ENCODE measurements at regions not wholly inside any gene's neighbourhood (a gene's known extent, or its start where the extent isn't known, plus 50 kb on each side); places are given as distances from the start of the nearest gene placed in this dataset.
"Not testable (repeated sequence)": the region's sequence is repeated elsewhere in the genome, so short reads cannot be mapped to it uniquely, and the experiment has no call there.

DNA sequence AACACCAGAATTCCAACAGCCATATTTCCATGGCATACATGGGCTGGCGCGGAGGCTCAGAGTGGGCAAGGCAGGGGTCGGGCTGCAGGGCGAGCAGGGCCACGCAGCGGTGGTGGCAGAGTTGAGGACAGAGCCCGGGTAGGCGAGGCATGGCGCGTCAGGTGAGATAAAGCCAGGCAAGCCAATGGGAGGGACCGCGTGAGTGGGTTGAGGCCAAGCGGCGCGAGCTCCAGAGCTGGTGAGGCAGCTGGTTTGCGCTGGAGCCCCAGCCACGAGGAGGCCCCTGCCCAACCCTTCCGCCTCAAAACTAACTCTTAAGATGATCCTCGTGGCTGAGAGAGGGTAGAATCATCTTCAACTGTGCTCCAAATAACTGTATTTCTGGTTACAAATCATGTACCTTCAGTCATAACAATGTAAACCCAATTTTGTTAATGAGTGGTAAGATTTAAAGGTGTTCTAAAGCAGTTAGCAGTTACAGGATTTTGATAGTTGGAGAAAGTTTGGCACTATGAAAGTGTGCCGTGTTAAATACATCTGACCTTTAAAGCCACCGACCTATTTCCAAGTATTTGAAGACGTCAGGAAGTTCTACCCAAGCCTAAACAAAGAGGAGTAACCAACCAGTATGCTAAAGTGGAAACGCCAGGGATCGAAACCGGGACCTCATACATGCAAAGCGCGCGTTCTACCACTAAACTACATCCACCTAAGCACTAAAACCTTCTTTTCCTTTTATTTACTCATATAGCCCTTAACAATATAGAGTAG lies 107.9 kb downstream of the GPX5 start:
- no peak for FAIRE-seq

DNA sequence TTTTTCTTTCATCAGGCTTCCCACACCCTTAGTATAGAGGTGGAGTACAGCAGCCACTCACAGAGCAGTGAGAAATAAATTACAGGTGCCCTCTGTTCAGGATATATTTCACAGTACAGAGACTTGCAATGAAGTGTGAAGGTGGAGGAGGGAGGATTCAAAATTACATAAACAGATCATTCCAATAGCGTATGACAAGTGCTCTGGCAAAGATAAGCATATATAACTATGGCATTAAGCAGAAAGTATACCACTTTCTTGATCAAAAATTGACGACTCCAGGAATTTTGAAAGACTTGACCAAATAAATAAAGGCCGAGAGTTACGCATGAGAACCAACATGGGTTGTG lies 108.7 kb downstream of the GPX5 start:
- FAIRE-seq (no peak), DNase-seq (ENCODE audit: insufficient read length) (no peak)

More for the DNA sequence above, 107.9 kb downstream of the GPX5 start:
- DNase-seq (ENCODE audit: insufficient read length), result no peak
- TF ChIP-seq POLR2AphosphoS5 (IDR thresholded peaks at IDR 0.05; ENCODE audit: low read depth, low read length), result no peak
- TF ChIP-seq TAF1 (IDR thresholded peaks at IDR 0.05; ENCODE audit: borderline replicate concordance, low read depth, low read length), result no peak
- TF ChIP-seq POLR2A (IDR thresholded peaks at IDR 0.05; ENCODE audit: low read depth, low read length), result no peak

DNA sequence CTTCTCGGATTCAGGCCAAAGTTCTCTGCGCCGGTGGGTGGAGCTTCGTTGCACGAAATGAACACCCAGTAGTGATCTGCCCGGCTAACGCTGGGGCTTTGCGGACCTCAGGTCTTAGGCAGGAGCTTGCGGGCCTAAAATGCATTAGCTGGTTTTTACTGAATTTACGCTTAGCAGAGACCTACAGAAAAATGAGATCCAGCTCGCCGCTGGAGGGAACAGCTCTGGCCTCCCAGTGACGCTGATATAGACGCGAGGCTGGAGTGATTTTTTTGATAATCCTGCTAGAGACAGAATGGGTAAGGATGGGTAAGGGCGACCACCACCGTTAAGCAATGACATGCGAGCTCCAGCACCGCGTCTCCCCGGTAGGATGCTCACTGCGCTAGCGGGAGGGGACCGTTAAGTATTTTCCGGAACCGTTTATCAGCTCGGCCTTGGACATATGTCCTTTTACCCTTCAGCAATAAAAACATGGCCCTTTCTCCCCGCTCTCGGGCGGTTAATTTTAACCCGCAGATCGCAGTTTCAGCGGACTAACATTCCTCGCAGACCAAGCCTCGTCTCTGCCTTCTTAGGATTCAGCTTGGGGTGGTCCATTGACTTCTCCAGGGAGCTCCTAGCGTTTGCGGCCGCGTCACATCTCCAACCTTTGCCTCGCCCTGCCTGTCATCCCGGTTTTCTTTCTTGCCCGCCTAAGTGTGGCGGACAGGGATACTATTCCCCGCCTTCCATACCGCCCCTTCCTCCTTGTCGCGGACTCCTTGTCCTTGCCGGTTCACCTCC lies 109.3 kb downstream of the GPX5 start:
- FAIRE-seq, result no peak
- TF ChIP-seq TAF1 (IDR thresholded peaks at IDR 0.05; ENCODE audit: borderline replicate concordance, low read depth, low read length) (no peak), POLR2A (IDR thresholded peaks at IDR 0.05; ENCODE audit: low read depth, low read length) (no peak), POLR2AphosphoS5 (IDR thresholded peaks at IDR 0.05; ENCODE audit: low read depth, low read length) (no peak)
- no peak for DNase-seq (ENCODE audit: insufficient read length)

More for the DNA sequence above, 108.7 kb downstream of the GPX5 start:
- no peak for TF ChIP-seq TAF1 (IDR thresholded peaks at IDR 0.05; ENCODE audit: borderline replicate concordance, low read depth, low read length)
- no peak for TF ChIP-seq POLR2A (IDR thresholded peaks at IDR 0.05; ENCODE audit: low read depth, low read length)
- no peak for TF ChIP-seq POLR2AphosphoS5 (IDR thresholded peaks at IDR 0.05; ENCODE audit: low read depth, low read length)

DNA sequence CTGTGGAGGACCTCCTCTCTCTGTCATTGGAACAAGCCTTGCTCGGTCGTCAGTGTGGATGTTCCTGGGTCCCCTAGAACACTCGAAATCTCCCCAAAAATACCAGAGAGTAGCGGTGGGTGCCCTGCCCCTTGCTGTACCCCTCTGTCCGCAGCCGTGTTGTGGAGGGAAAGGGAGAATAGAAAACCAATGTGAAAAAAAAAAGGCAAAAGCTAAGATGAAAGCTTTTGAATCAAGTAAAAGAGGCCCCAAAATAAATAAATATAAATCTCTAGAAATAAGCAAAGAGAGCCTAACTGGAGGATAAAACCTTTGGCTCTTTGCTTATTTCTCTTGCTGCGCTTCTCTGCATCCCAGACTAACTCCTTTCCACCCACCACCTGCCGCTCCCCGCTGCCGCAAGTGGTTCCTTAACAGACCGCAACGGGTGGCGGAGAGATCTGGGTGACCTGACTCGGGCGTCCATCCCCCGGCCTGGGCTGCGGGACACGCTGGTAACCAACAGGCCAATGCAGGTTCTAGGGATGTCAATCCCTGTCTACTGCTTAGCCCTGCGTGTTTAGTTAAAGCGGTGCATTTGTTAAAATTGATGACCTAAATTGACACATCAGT lies 110.0 kb downstream of the GPX5 start:
- FAIRE-seq, result no peak
- TF ChIP-seq TAF1 (IDR thresholded peaks at IDR 0.05; ENCODE audit: borderline replicate concordance, low read depth, low read length) (no peak), POLR2AphosphoS5 (IDR thresholded peaks at IDR 0.05; ENCODE audit: low read depth, low read length) (no peak), POLR2A (IDR thresholded peaks at IDR 0.05; ENCODE audit: low read depth, low read length) (no peak)
- DNase-seq (ENCODE audit: insufficient read length), result no peak

DNA sequence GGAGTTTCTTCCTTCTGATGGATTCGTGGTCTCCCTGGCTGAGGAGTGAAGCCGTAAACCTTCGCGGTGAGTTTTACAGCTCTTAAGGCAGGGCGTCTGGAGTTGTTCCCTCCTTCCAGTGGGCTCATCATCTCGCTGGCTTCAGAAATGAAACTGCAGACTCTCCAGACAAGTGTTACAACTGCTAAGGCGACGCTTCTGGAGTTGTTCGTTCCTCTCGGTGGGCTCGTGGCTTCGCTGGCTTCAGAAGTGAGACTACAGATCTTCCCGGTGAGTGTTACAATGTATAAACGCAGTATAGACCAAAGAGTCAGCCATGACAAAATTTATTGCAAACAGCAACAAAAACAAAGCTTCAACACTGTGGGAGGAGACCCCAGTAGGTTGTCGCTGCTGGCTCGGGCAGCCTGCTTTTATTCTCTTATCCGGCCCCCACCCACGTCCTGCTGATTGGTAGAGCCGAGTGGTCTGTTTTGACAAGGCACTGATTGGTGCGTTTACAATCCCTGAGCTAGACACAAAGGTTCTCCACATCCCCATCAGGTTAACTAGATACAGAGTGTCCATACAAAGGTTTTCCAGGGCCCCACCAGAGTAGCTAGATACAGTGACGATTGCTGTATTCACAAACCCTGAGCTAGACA lies 113.2 kb downstream of the GPX5 start:
- TF ChIP-seq TAF1 (IDR thresholded peaks at IDR 0.05; ENCODE audit: borderline replicate concordance, low read depth, low read length) (no peak), POLR2A (IDR thresholded peaks at IDR 0.05; ENCODE audit: low read depth, low read length) (no peak), POLR2AphosphoS5 (IDR thresholded peaks at IDR 0.05; ENCODE audit: low read depth, low read length) (no peak)
- FAIRE-seq, result no peak
- DNase-seq (ENCODE audit: insufficient read length), result no peak

DNA sequence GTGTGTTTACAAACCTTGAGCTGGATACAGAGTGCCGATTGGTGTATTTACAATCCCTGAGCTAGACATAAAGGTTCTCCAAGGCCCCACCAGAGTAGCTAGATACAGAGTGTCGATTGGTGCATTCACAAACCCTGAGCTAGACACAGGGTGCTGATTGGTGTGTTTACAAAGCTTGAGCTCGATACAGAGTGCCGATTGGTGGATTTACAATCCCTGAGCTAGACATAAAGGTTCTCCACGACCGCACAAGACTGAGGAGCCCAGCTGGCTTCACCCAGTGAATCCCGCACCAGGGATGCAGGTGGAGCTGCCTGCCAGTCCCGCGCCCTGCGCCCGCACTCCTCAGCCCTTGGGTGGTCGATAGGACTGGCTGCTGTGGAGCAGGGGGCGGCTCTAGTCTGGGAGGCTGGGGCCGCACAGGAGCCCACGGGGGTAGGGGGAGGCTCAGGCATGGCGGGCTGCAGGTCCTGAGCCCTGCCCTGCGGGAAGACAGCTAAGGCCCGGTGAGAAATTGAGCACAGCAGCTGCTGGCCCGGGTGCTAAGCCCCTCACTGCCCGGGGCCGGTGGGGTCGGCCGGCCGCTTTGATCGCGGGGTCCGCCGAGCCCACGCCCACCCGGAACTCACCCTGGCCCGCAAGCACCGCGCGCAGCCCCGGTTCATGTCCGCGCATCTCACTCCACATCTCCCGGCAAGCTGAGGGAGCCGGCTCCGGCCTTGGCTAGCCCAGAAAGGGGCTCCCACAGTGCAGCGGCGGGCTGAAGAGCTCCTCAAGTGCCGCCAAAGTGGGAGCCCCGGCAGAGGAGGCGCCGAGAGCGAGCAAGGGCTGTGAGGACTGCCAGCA lies 114.0 kb downstream of the GPX5 start:
- DNase-seq (ENCODE audit: insufficient read length); FAIRE-seq: not testable (repeated sequence)

DNA sequence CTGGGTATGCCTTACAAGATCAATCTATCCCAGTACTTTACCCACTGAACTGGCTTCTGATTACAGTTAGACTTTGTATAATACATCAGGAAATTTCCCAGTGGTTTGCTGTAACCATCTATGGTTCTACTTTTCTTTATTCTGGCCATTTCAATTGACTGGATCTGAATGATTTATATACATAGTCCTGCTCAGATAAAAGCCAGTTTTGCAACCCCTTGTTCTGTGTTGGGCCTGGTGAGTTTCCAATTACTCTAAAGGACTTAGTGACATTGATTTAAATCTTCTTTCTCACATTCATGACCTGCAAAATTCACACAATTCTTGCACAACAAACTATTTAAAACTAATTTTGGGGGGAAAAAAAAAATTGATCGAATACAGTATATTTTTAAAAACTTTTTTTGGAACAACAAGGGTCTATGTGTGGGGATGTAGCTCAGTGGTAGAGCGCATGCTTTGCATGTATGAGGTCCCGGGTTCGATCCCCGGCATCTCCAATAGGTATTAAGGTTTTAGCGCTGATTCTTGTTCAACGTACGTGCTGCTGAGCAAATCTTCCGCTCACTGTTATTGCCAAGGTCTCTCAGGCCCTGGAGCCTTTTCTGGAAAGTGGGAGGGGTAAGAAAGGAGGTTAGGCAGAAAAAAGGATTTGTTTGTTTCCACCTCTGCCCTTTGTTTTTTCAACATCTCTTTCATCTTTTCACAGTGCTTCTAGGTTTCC lies 117.5 kb downstream of the GPX5 start:
- no peak for DNase-seq (ENCODE audit: insufficient read length)
- TF ChIP-seq TAF1 (IDR thresholded peaks at IDR 0.05; ENCODE audit: borderline replicate concordance, low read depth, low read length), result no peak
- TF ChIP-seq POLR2A (IDR thresholded peaks at IDR 0.05; ENCODE audit: low read depth, low read length), result no peak
- no peak for FAIRE-seq

DNA sequence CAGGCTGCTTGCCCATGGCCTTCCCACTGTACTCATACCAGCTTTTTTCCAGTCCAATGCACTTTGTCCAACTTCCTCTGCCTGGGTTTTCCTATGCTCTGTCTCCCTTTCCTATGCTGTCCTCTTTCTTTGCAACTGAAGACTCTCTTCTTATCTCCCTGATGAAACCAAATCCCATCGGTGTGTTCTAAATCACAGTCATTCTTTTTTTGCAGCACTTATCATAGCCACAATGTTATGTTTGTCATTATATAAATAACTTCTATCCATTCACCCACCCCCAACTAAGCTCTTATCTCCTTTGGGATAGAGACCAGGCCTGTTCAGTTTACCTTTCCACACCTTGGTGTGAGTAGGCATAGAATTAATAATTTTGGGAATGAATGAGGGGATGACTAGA lies 121.0 kb downstream of the GPX5 start:
- DNase-seq (ENCODE audit: insufficient read length), result no peak
- FAIRE-seq, result no peak
- TF ChIP-seq TAF1 (IDR thresholded peaks at IDR 0.05; ENCODE audit: borderline replicate concordance, low read depth, low read length), result no peak
- TF ChIP-seq POLR2A (IDR thresholded peaks at IDR 0.05; ENCODE audit: low read depth, low read length), result no peak
- no peak for TF ChIP-seq POLR2AphosphoS5 (IDR thresholded peaks at IDR 0.05; ENCODE audit: low read depth, low read length)

DNA sequence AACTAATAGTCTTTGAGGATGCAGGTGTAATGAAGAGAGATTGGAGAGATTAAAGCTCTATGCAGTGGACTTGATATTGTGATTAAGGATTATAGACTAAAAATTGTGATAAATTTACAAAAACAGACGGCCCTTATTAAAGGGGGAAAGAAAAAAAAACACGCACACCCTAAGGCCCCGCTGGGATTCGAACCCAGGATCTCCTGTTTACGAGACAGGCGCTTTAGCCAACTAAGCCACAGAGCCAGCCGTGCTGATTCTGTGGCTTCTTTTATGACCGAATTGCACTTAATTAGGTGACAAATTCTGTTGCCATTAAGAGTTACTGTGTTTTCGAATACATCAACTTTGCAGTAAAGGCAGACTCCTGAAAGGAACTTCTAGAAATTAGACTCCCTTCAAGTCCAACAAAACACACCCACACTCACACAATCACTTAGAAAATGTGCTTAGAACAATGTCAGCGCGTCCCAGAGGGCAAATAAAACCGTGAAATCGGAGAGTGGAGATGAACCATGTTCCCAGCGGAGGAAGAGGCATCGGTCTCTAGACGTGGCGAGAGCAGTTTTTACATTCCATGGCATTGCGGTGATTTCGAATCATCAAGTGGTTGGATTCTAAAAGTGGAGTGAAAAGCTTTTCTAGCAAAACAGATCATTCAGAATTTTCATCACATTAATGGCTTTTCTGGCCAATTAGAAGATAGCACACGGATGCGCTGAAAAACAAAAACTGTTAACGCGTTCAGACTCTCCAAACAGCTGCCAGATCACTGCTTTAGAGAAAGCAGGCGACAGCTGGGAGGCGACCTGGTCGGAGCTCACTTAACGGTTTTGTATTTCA lies 122.6 kb downstream of the GPX5 start:
- FAIRE-seq (no peak), DNase-seq (ENCODE audit: insufficient read length) (no peak)
- TF ChIP-seq POLR2A (IDR thresholded peaks at IDR 0.05; ENCODE audit: low read depth, low read length) (no peak), TAF1 (IDR thresholded peaks at IDR 0.05; ENCODE audit: borderline replicate concordance, low read depth, low read length) (no peak), POLR2AphosphoS5 (IDR thresholded peaks at IDR 0.05; ENCODE audit: low read depth, low read length) (no peak)

All from GM12892 (cell line).